HEK293 (cell line): ENCODE measurements at regions not wholly inside any gene's neighbourhood (a gene's known extent, or its start where the extent isn't known, plus 50 kb on each side); places are given as distances from the start of the nearest gene placed in this dataset.

Experiments
- CTCF ChIA-PET: fragments of 350-600 bp; formaldehyde crosslinking; extraction: SDS; loops from one replicate; lab custom pipeline; 2021; ENCODE audit warnings: antibody characterized with exemption; lab: Yijun Ruan, JAX
- POLR2A ChIA-PET: fragments of 300-600 bp; formaldehyde crosslinking; extraction: SDS; loops from one replicate; lab custom pipeline; 2020; ENCODE audit warnings: antibody characterized with exemption, inconsistent platforms; lab: Yijun Ruan, JAX
- H3K27ac ChIP-seq: fragments of 200-500 bp; sonication (Bioruptor generic); 2 replicates; pipeline ENCODE4 v1.5.1; 2014; ENCODE audit warnings: low read depth, low read length, control low read depth, inconsistent platforms; ENCODE audit errors: extremely low read depth
- H3K36me3 ChIP-seq, 2 experiments: fragments of 200-500 bp in 1 of 2; sonication (Bioruptor generic) in 1 of 2; 1 replicate in 1 of 2; 2 replicates in 1 of 2; pipeline ENCODE4 v1.5.1; 2014 to 2017; ENCODE audit warnings: inconsistent platforms in 2 of 2, low read length in 2 of 2; ENCODE audit not compliant: control insufficient read depth in 2 of 2, insufficient read depth in 1 of 2
- H3K4me1 ChIP-seq: fragments of 200-500 bp; sonication (Bioruptor generic); 2 replicates; pipeline ENCODE4 v1.5.1; 2014; ENCODE audit warnings: mild to moderate bottlenecking, low read length, inconsistent platforms; ENCODE audit not compliant: control insufficient read depth, insufficient read depth
- H3K4me3 ChIP-seq: 2 replicates; pipeline ENCODE4 v1.5.1; 2011; ENCODE audit warnings: low read depth, mild to moderate bottlenecking, control low read depth, low read length, moderate library complexity
- H3K9me3 ChIP-seq: fragments of 200-500 bp; sonication (Bioruptor generic); 2 replicates; pipeline ENCODE4 v1.5.1; 2014; ENCODE audit warnings: low read depth, low read length, inconsistent platforms; ENCODE audit not compliant: control insufficient read depth, insufficient read depth
- BCL11A ChIP-seq: fragments of 450-650 bp; formaldehyde crosslinking; IDR thresholded peaks from 2 replicates; pipeline ENCODE4 v1.5.1; 2016; ENCODE audit warnings: low read depth, missing biosample characterization, missing genetic modification characterization
- GLI4 ChIP-seq: fragments of 450-650 bp; formaldehyde crosslinking; IDR thresholded peaks from 2 replicates; pipeline ENCODE4 v1.5.1; 2016; ENCODE audit warnings: missing biosample characterization, missing genetic modification characterization
- HIC1 ChIP-seq: fragments of 450-650 bp; formaldehyde crosslinking; IDR thresholded peaks from 2 replicates; pipeline ENCODE4 v1.5.1; 2016; ENCODE audit warnings: missing biosample characterization, missing genetic modification characterization
- KLF10 ChIP-seq: fragments of 450-650 bp; IDR thresholded peaks from 2 replicates; pipeline ENCODE4 v1.5.1; 2018; ENCODE audit warnings: missing biosample characterization, mild to moderate bottlenecking, missing genetic modification characterization
- PRDM10 ChIP-seq: fragments of 450-650 bp; formaldehyde crosslinking; IDR thresholded peaks from 2 replicates; pipeline ENCODE4 v1.5.1; 2016; ENCODE audit warnings: missing biosample characterization, missing genetic modification characterization
- REPIN1 ChIP-seq: fragments of 450-650 bp; formaldehyde crosslinking; IDR thresholded peaks from 2 replicates; pipeline ENCODE4 v1.5.1; 2017; ENCODE audit warnings: missing biosample characterization, missing genetic modification characterization, low read depth
- TCF7L2 ChIP-seq: IDR thresholded peaks from 2 replicates; pipeline ENCODE4 v1.6.1; 2011; ENCODE audit warnings: low read depth, mild to moderate bottlenecking, inconsistent platforms, low read length, moderate library complexity, borderline replicate concordance
- ZBTB11 ChIP-seq: fragments of 450-650 bp; formaldehyde crosslinking; conservative IDR thresholded peaks from 2 replicates; pipeline ENCODE4 v1.5.1; 2016; ENCODE audit warnings: low read depth, missing biosample characterization, missing genetic modification characterization
- ZBTB8A ChIP-seq: fragments of 450-650 bp; formaldehyde crosslinking; IDR thresholded peaks from 2 replicates; pipeline ENCODE4 v1.5.1; 2016; ENCODE audit warnings: missing biosample characterization, missing genetic modification characterization
- ZFP37 ChIP-seq: fragments of 450-650 bp; formaldehyde crosslinking; IDR thresholded peaks from 2 replicates; pipeline ENCODE4 v1.5.1; 2016; ENCODE audit warnings: missing biosample characterization, missing genetic modification characterization
- ZNF114 ChIP-seq: fragments of 450-650 bp; formaldehyde crosslinking; IDR thresholded peaks from 2 replicates; pipeline ENCODE4 v1.5.0; 2017; ENCODE audit warnings: missing biosample characterization, missing genetic modification characterization
- ZNF140 ChIP-seq: fragments of 450-650 bp; formaldehyde crosslinking; IDR thresholded peaks from 2 replicates; pipeline ENCODE4 v1.5.1; 2016; ENCODE audit warnings: missing biosample characterization, missing genetic modification characterization
- ZNF148 ChIP-seq: fragments of 450-650 bp; formaldehyde crosslinking; IDR thresholded peaks from 2 replicates; pipeline ENCODE4 v1.5.0; 2017; ENCODE audit warnings: missing biosample characterization, missing genetic modification characterization, borderline replicate concordance
- ZNF174 ChIP-seq: fragments of 450-650 bp; formaldehyde crosslinking; IDR thresholded peaks from 2 replicates; pipeline ENCODE4 v1.5.0; 2017; ENCODE audit warnings: missing biosample characterization, mild to moderate bottlenecking, missing genetic modification characterization
- ZNF311 ChIP-seq: fragments of 450-650 bp; formaldehyde crosslinking; IDR thresholded peaks from 2 replicates; pipeline ENCODE4 v1.5.1; 2017; ENCODE audit warnings: missing biosample characterization, missing genetic modification characterization, borderline replicate concordance
- ZNF37A ChIP-seq: fragments of 450-650 bp; IDR thresholded peaks from 2 replicates; pipeline ENCODE4 v1.5.1; 2018; ENCODE audit warnings: missing biosample characterization, missing genetic modification characterization
- ZNF521 ChIP-seq: fragments of 450-650 bp; formaldehyde crosslinking; IDR thresholded peaks from 2 replicates; pipeline ENCODE4 v1.5.1; 2017; ENCODE audit warnings: missing biosample characterization, mild to moderate bottlenecking, missing genetic modification characterization
- ZNF645 ChIP-seq: fragments of 450-650 bp; formaldehyde crosslinking; IDR thresholded peaks from 2 replicates; pipeline ENCODE4; 2016; ENCODE audit warnings: missing biosample characterization, missing genetic modification characterization
- ZNF704 ChIP-seq: fragments of 450-650 bp; formaldehyde crosslinking; IDR thresholded peaks from 2 replicates; pipeline ENCODE4 v1.5.1; 2016; ENCODE audit warnings: missing biosample characterization, missing genetic modification characterization
- ZNF791 ChIP-seq: fragments of 450-650 bp; formaldehyde crosslinking; IDR thresholded peaks from 2 replicates; pipeline ENCODE4 v1.5.1; 2016; ENCODE audit warnings: missing biosample characterization, missing genetic modification characterization
- ZSCAN16 ChIP-seq: fragments of 450-650 bp; formaldehyde crosslinking; IDR thresholded peaks from 2 replicates; pipeline ENCODE4 v1.5.1; 2016; ENCODE audit warnings: missing biosample characterization, missing genetic modification characterization

GRCh38 chr2:59892398-59892797 is 661.1 kb downstream of the BCL11A start:
- POLR2A ChIA-PET, result no interaction called here
- Histone ChIP-seq H3K4me3 (no peak overlapping the region), H3K9me3 (no peaks in the 10 kb centered on the region), H3K27ac (no peak overlapping the region)
- TF ChIP-seq ZNF311 (no peak), ZNF704 (no peak), ZNF114 (tag by site-specific recombination) (no peak), ZNF174 (no peak), ZFP37 (tag by site-specific recombination) (no peak), HIC1 (tag by site-specific recombination) (no peak), ZNF521 (no peak), ZNF645 (tag by site-specific recombination) (no peak), ZNF791 (tag by site-specific recombination) (no peak), BCL11A (tag by site-specific recombination) (no peak)
- TF ChIP-seq, all 188 proteins: peak for 0
- no peaks in the 10 kb centered on the region for H3K4me1 ChIP-seq
- H3K36me3 ChIP-seq, result no peaks in the 10 kb centered on the region
- CTCF ChIA-PET, result no interaction called here

- POLR2A ChIA-PET, result no interaction called here
- Histone ChIP-seq H3K36me3 (no peaks in the 10 kb centered on the region), H3K27ac (no peak overlapping the region), H3K4me1 (no peaks in the 10 kb centered on the region), H3K9me3 (no peaks in the 10 kb centered on the region), H3K4me3 (no peak overlapping the region)
- CTCF ChIA-PET, result no interaction called here
- TF ChIP-seq ZNF37A (no peak), GLI4 (tag by site-specific recombination) (no peak), TCF7L2 (no peak), ZBTB8A (tag by site-specific recombination) (no peak), ZSCAN16 (tag by site-specific recombination) (no peak), ZNF148 (tag by site-specific recombination) (no peak), PRDM10 (no peak), ZNF140 (tag by site-specific recombination) (no peak), ZBTB11 (no peak), KLF10 (no peak), REPIN1 (tag by site-specific recombination) (no peak)
Observed at GRCh38 chr2:59889305-59889704, 664.1 kb downstream of the BCL11A start.
